Mononuclear cell (primary cell): ENCODE measurements at regions not wholly inside any gene's neighbourhood (a gene's known extent, or its start where the extent isn't known, plus 50 kb on each side); places are given as distances from the start of the nearest gene placed in this dataset.

Experiments
- H3K27me3 ChIP-seq: 2 replicates; pipeline ENCODE4 v1.6.0; 2011; ENCODE audit warnings: low read length, control low read depth; ENCODE audit not compliant: insufficient read depth
- H3K4me1 ChIP-seq: 2 replicates; pipeline ENCODE4 v1.5.1; 2011; ENCODE audit warnings: mild to moderate bottlenecking, low read length, control low read depth; ENCODE audit not compliant: insufficient read depth
- H3K4me3 ChIP-seq: 2 replicates; pipeline ENCODE4 v1.5.1; 2011; ENCODE audit warnings: mild to moderate bottlenecking, low read length, moderate library complexity
- H3K9me3 ChIP-seq: 2 replicates; pipeline ENCODE4 v1.5.1; 2011; ENCODE audit warnings: low read depth, mild to moderate bottlenecking, control low read depth, low read length

DNA sequence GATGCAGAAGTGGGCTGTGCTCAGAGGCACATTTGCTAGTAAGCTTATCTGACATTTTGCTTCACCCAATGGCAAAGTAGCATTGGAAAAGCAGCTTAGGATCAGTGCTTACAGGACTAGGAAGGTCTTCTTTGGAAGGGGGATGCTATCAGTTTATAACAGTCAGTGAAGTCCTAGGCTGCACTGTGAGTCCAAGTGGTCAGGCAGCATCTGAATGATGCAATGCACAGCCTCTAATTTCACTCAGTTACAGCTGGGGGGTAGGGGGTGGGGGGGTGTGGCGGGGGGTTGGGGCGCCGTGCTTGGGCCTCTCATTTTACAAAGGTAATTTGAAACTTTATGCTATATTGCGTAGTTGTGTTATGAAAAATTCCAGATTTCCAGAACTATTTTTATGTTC lies 652.3 kb upstream of the MGMT start:
- Histone ChIP-seq H3K4me3 (no peak overlapping the region), H3K9me3 (no peaks in the 10 kb centered on the region), H3K4me1 (no peaks in the 10 kb centered on the region), H3K27me3 (no peaks in the 10 kb centered on the region)

DNA sequence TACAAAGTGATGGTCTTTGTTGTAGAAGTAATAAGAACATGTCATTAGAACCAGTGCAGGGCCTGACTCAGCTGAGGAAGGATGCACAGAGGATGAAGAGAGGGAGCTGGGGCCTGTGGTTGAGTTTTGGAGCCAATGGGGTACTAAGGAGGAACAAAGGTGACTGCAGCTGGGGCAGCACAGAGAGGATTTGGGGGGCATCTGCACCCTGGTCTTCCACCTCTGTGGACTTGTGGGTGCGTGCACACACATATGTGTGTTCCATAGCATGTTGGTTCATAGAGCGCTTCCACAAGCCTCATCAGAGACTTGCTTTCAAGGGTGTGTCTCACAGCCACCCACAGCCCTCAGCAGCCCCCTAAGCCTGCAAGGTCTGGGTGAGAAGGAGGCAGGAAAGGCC lies 650.3 kb upstream of the MGMT start:
- no peak overlapping the region for H3K4me3 ChIP-seq
- H3K9me3 ChIP-seq, result no peaks in the 10 kb centered on the region
- no peaks in the 10 kb centered on the region for H3K27me3 ChIP-seq
- H3K4me1 ChIP-seq, result no peaks in the 10 kb centered on the region

DNA sequence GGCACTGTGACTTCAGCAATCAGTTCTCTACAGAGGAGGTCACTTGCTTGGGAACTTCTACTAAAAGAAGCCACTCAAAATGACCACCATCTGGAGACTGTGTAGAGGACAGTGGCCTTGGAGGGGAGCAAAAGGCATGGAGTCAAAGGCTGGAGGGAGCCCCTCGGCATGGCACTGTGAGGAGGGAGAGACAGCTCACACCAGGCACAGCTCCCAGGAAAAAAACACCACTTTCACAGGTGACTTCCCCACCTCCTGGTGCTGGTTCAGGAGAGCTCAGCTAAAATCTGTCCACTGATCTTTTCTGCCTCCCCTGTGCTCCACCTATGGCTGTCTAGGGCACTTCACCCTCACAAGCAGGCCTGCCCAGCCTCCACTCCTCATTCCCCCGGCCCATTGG lies 649.4 kb upstream of the MGMT start:
- Histone ChIP-seq H3K4me1 (no peaks in the 10 kb centered on the region), H3K9me3 (no peaks in the 10 kb centered on the region), H3K4me3 (no peak overlapping the region), H3K27me3 (no peaks in the 10 kb centered on the region)

DNA sequence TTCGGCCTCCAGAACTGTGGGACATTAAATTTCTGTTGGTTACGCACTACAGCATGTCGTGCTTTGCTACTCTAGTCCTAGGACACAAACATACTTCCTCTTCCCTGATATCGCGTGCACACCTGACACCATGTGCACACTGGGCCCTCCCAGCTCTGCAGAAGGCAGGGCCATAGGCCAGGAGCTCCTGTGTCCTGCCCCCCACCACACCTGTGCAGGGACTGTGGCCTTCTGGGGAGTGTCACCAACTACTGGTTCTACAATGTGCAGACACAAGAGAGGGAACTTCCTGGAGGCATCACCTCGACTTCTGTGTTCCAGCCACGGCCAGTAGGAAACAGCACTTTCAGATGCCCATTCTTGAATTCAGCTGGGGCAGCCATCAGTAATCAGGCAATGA lies 646.4 kb upstream of the MGMT start:
- Histone ChIP-seq H3K9me3 (no peaks in the 10 kb centered on the region), H3K4me1 (no peaks in the 10 kb centered on the region), H3K4me3 (no peak overlapping the region), H3K27me3 (no peaks in the 10 kb centered on the region)

DNA sequence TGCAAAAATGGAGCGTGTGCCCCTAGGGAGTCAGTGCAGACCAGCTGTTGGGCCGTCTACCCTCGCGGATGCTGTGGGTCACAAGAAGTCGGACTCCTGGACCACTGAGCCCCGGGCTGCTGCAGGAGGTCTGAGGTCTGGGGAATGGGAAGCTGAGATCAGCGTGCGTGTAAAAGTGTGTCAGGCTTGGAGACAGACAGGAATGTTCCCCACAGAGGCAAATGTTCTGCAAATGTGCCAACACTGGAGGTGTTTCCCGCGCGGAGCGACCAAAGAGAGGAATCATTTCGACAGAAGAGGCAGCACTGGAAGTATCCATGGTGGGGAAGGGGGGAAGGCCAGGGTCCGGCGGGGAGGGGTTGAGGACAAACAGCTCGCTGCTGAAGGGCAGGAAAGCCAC lies 643.8 kb upstream of the MGMT start:
- Histone ChIP-seq H3K4me3 (no peak overlapping the region), H3K9me3 (no peaks in the 10 kb centered on the region), H3K4me1 (no peaks in the 10 kb centered on the region), H3K27me3 (no peaks in the 10 kb centered on the region)

DNA sequence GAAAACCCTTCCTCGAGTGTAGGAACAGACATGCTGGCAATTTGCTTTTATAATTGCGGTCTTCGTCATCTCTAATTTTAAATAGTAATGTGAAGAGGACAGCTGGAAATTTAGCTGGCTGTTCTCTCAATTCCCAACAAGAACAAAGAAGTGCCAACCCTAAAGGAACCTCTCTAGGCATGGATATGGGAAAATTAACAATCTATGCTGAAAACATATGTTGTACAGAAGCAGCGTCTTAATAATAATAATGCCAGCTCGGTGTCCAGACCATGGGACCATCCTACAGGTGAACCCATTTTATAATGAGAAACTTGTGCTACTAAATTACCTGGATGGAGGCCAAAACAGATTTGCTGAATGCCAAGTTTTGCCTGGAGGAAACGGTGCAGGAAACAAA lies 641.4 kb upstream of the MGMT start:
- no peaks in the 10 kb centered on the region for H3K27me3 ChIP-seq

DNA sequence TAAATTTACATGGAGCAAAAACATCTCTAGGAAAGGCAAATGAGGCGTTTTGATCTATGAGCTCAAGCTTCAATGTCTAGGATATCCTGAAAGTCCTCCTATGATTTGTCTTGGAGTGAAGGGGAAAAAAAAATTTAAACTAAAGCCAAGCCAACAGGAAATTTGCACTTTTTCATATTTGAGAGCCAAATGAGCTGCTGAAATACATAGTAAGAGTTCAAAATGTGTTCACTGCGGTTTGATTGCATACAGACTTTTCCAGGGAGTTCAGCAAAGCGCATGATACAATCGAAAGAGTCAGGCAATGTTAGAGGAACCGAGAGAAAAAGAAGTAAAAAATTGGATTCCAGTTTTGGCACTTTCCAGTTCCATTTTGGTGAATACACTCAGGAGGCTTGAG lies 633.4 kb upstream of the MGMT start:
- no peaks in the 10 kb centered on the region for H3K4me1 ChIP-seq
- no peak overlapping the region for H3K4me3 ChIP-seq
- H3K9me3 ChIP-seq, result no peaks in the 10 kb centered on the region
- H3K27me3 ChIP-seq, result no peaks in the 10 kb centered on the region

More for the DNA sequence above, 641.4 kb upstream of the MGMT start:
- Histone ChIP-seq H3K4me3 (no peak overlapping the region), H3K4me1 (no peaks in the 10 kb centered on the region), H3K9me3 (no peaks in the 10 kb centered on the region)

DNA sequence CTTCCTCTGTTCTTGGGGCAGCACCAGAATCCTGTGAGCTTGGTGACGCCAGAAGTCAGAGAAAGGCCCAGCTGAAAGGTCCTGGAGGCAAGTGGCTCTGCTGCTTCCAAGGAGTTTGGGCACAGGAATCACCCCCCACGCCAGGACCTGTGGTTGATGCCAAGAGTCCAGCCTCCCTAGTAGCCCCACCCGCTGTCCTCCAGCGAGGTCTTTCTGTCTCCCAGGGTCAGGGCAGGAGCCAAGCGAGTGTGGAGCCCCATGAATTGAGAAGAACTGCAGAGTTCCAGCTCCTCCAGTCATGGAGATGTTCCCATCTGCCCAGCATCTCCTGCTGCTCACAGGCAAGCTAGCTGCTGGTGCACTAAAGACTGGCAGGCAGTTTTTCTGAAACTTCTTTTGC lies 631.7 kb upstream of the MGMT start:
- Histone ChIP-seq H3K4me3 (no peak overlapping the region), H3K9me3 (no peaks in the 10 kb centered on the region), H3K27me3 (no peaks in the 10 kb centered on the region), H3K4me1 (no peaks in the 10 kb centered on the region)

DNA sequence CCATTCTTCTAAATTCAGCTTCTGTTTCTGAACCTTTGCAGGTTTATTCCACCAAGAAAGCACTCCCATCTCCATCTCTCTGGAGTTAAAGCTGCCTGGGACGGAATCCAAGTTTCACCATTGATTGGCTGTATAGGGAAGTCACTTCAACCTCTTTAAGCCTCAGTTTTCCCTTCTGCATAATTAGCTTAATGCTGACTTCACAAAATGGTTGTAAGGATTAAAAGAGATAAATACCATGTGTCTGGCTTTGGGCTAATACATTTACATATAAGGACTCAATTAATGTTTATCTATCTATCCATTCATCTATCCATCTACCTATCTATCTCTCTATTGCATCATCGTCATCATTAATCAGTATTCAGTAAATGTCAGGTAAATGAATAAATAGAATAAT lies 629.6 kb upstream of the MGMT start:
- no peaks in the 10 kb centered on the region for H3K9me3 ChIP-seq
- H3K4me3 ChIP-seq, result no peak overlapping the region
- no peaks in the 10 kb centered on the region for H3K27me3 ChIP-seq
- H3K4me1 ChIP-seq, result no peaks in the 10 kb centered on the region

DNA sequence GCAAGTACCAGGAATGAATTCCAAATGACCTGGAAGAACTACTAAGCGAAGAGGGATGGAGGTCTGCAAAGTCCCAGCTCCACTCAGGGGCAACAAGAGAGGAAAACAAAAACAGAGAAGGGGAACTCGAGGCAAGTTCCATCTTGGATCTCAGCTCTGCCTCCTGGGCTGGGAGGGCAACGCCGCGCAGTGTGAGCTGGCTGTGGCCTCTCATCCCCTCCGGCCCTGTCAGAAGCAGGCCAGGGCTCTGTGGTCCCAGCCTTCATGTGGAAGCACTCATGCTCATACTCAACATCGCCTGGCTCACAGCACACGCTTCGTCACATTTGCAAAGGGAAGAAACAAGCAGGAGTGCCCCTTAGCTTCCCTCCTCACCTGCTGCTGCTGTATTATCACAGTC lies 627.9 kb upstream of the MGMT start:
- H3K4me1 ChIP-seq, result no peaks in the 10 kb centered on the region
- H3K27me3 ChIP-seq, result no peaks in the 10 kb centered on the region
- H3K4me3 ChIP-seq, result no peak overlapping the region
- H3K9me3 ChIP-seq, result no peaks in the 10 kb centered on the region

DNA sequence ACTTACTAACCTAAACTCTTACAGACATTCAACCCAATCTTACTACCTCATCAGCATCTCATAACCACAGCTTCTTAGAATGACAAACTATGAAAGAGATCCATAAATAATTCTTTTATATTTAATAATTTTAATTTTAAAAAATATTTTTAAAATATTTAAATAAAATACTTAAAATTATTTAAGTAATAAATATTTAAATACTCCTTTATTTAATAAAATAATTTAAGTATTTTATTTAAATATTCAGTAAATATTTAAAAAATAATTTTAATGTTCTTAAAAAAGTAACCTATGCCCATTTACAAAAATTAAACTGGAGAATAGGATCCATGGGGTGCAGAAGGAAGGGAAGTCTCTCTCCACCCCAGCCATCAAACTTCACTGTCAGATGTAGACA lies 627.3 kb upstream of the MGMT start:
- Histone ChIP-seq H3K27me3 (no peaks in the 10 kb centered on the region), H3K4me3 (no peak overlapping the region), H3K9me3 (no peaks in the 10 kb centered on the region), H3K4me1 (no peaks in the 10 kb centered on the region)

DNA sequence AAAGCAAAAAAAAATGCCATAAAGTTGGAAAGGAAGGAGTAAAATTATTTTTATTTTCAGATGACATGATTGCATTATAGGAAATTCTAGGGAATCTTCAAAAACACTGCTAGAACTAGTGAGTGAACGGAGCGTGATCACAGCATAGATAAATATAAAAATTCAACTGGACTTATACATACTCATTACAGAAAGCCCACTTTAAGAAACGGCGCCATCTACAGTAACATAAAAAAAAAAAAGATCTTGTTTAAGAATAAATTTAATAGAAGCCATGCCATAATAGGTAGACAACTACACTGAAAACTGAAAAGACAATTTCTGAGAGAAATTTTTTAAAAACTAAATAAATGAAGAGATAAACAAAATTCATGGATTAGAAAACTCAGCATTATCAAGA lies 623.1 kb upstream of the MGMT start:
- Histone ChIP-seq H3K4me1 (no peaks in the 10 kb centered on the region), H3K9me3 (no peaks in the 10 kb centered on the region), H3K4me3 (no peak overlapping the region), H3K27me3 (no peaks in the 10 kb centered on the region)

DNA sequence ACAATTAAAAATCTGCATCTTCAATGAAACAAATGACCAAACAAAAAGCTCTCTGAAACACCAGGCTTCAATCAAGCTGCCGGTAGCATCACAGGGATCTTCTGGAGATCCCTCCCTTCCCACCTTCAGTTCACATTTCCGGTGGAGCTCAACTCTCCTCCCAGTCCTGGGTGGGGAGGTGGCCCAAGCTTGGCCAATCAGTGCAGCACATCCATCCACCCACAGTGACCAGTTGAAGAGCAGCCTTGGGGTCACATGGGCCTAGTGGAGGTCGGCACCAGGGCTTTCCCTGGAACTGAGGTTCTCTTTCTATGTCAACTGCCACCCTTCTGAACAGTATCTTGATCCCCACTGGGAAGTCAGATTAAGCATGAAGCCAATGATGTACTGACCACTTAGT lies 620.1 kb upstream of the MGMT start:
- no peak overlapping the region for H3K4me3 ChIP-seq
- no peaks in the 10 kb centered on the region for H3K4me1 ChIP-seq
- H3K9me3 ChIP-seq, result no peaks in the 10 kb centered on the region
- no peaks in the 10 kb centered on the region for H3K27me3 ChIP-seq

DNA sequence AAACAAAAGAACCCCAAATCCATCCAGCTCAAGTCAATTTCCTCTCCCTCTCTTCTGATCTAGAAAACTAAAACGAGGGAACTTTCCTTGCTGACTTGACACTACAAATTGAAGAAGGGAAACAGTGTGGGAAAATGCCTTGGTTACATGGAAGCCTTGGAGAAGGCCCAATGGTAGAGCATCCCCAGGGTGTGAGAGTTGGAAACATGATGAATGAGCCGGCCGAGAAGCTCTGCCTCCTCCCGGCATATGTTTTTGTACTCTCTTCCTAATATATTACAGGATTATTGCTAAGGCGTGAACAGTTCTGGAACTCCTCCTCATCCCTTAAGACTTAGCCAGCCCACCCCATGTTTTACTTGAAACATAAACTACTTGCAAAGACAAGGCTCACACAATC lies 618.2 kb upstream of the MGMT start:
- no peaks in the 10 kb centered on the region for H3K9me3 ChIP-seq
- H3K4me3 ChIP-seq, result no peak overlapping the region
- H3K4me1 ChIP-seq, result no peaks in the 10 kb centered on the region
- no peaks in the 10 kb centered on the region for H3K27me3 ChIP-seq

DNA sequence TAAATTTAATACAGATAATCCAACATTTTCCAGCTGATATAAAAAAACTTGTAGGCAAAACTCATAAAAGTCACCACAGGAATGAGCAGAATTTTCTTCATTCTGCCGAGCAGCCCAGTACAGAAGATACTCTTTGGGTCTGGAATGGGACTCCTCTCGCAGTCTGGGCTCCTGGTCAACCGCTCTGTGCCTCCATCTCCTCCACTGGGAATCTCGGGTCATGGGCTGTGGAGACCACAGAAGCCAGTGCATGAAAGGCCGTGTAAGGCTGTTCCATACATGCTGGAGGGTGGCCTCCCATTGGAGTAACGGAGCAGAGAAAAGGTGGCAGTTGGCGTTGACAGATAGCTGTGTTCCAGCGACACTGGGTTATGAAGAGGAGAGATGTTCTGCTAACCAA lies 616.4 kb upstream of the MGMT start:
- no peaks in the 10 kb centered on the region for H3K4me1 ChIP-seq
- no peaks in the 10 kb centered on the region for H3K27me3 ChIP-seq

DNA sequence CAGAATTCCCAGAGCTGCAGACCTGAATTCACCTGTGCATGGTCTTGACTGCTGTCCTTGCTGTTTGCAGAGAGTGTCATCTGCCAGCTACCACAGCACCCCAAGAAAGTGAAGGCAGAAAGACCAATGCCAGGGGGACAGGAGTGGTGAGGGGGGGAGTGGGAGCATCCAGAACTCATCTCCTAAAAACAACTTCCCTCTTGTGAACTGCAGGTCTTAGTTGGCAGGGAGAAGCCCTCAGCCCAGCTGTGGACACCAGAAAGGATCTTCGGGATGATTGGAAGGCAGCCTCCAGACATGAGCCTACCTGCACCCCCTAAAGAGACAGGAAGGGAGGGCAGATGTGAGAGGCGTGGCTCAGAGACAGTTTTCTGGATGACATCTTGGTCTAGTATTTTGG lies 615.8 kb upstream of the MGMT start:
- Histone ChIP-seq H3K4me3 (no peak overlapping the region), H3K27me3 (no peaks in the 10 kb centered on the region), H3K4me1 (no peaks in the 10 kb centered on the region), H3K9me3 (no peaks in the 10 kb centered on the region)

More for the DNA sequence above, 616.4 kb upstream of the MGMT start:
- Histone ChIP-seq H3K4me3 (no peak overlapping the region), H3K9me3 (no peaks in the 10 kb centered on the region)

DNA sequence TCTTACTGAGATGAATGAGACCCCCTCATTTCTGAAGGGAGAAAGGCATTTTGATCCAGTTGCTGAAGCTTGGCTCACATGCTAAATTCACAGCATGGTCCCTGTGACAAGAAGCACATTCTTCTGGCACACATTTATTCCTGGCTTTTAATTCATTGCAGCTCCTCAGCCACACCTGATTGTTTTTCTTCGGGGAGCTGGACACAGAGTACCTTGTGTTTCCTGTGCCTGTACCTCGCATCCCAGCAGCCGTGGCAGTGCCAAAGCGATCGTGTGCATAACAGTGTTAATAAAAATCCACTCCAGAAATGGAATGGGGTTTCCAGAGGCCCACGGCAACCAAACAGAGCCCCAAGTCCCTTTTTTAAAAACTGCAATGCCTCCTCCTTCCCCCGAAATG lies 615.3 kb upstream of the MGMT start:
- H3K27me3 ChIP-seq, result no peaks in the 10 kb centered on the region
- H3K9me3 ChIP-seq, result no peaks in the 10 kb centered on the region

More for the DNA sequence above, 615.3 kb upstream of the MGMT start:
- H3K4me3 ChIP-seq, result no peak overlapping the region
- no peaks in the 10 kb centered on the region for H3K4me1 ChIP-seq
